Uterus (tissue), 2 donors: ENCODE measurements at regions not wholly inside any gene's neighbourhood (a gene's known extent, or its start where the extent isn't known, plus 50 kb on each side); places are given as distances from the start of the nearest gene placed in this dataset.

Experiments
- POLR2A ChIP-seq, 2 donors: fragments of 450-650 bp; IDR thresholded peaks; one replicate each; pipeline ENCODE4 v1.6.1; 2016; ENCODE audit warnings: antibody characterized with exemption in 2 of 2, mild to moderate bottlenecking in 1 of 2, moderate library complexity in 1 of 2
- TF ChIP-seq, protein P1 (sequence below), 4 experiments: fragments of 200-600 bp in 2 of 4; fragments of 450-650 bp in 2 of 4; sonication (generic) in 2 of 4; IDR thresholded peaks; one replicate each; pipeline ENCODE4 v1.5.1; 2016 to 2019; ENCODE audit warnings: antibody characterized with exemption in 4 of 4, mild to moderate bottlenecking in 2 of 4, moderate library complexity in 1 of 4

DNA sequence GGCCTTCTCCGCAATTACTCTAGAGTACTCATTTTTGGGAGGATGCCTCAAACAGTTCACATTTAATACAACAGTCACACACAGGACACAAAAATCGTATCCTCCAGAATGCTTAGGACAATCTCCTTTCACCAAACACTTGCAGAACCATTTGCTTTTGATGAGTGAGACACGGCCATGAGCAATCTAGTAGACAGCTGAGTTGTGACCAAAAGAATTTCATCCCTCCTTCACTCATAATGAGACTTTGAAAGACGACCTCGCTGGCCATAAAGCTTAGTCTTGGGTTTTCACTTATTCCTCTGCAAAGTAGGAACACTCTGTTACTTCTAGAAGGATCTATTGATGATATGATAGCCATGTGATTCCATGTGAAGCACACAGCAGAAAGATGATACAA lies 87.5 kb upstream of the SLC35G4 start:
- TF ChIP-seq, protein P1, sequence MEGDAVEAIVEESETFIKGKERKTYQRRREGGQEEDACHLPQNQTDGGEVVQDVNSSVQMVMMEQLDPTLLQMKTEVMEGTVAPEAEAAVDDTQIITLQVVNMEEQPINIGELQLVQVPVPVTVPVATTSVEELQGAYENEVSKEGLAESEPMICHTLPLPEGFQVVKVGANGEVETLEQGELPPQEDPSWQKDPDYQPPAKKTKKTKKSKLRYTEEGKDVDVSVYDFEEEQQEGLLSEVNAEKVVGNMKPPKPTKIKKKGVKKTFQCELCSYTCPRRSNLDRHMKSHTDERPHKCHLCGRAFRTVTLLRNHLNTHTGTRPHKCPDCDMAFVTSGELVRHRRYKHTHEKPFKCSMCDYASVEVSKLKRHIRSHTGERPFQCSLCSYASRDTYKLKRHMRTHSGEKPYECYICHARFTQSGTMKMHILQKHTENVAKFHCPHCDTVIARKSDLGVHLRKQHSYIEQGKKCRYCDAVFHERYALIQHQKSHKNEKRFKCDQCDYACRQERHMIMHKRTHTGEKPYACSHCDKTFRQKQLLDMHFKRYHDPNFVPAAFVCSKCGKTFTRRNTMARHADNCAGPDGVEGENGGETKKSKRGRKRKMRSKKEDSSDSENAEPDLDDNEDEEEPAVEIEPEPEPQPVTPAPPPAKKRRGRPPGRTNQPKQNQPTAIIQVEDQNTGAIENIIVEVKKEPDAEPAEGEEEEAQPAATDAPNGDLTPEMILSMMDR (IDR thresholded peaks at IDR 0.05), result no peak
- no peak for TF ChIP-seq POLR2A (IDR thresholded peaks at IDR 0.05)
